GM18505 (cell line): ENCODE measurements at regions not wholly inside any gene's neighbourhood (a gene's known extent, or its start where the extent isn't known, plus 50 kb on each side); places are given as distances from the start of the nearest gene placed in this dataset.

Source experiments
- ATAC-seq: cut with Tn5 transposase; IDR thresholded peaks from one replicate; pipeline ENCODE4 v1.9.1; 2021; ENCODE audit not compliant: unreplicated experiment
- POLR2A ChIP-seq: IDR thresholded peaks from 4 replicates; pipeline ENCODE4 v1.6.1; 2011; ENCODE audit warnings: borderline replicate concordance; ENCODE audit not compliant: insufficient read depth, insufficient read length; ENCODE audit errors: extremely low read depth

DNA sequence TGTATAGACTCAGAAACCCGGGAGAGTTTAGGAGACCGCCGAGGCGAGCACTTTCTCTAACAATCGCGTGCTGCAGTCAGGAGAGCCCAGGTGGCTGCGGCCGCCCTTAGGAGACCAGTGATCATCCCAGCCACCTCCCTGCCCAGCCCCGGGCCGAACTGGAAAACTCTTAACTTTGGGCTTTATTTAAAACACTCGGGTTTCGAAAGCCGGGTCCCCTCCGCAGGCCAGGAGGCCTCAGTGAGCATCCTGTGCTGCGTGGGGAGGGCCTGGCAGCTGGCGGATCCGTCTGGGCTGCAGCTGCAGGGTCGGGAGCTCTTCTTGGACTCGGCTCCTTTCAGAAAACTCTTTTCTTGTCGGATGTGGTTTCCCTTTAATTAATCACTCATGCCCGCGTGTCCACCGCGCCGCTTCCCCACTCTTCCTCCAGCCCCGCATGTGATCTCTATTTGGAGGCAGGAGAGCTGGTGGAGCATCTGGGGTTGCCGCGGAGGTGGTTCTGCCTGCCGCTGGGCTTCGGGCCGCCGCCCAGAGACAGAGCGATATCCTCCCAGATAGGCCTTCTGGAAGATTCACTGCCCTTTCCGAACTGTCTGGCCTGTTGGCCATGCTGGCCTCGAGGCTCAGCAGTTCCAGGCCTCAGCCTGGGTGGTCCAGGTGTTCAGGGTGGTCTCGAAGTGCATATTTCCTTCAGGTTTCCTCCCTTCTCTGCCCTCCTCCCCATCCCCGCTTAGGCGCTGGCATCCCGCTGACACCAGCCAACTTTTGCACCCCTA, 59.5 kb downstream of the TMEM174 start:
- TF ChIP-seq POLR2A: no peak
- ATAC-seq: no peak

DNA sequence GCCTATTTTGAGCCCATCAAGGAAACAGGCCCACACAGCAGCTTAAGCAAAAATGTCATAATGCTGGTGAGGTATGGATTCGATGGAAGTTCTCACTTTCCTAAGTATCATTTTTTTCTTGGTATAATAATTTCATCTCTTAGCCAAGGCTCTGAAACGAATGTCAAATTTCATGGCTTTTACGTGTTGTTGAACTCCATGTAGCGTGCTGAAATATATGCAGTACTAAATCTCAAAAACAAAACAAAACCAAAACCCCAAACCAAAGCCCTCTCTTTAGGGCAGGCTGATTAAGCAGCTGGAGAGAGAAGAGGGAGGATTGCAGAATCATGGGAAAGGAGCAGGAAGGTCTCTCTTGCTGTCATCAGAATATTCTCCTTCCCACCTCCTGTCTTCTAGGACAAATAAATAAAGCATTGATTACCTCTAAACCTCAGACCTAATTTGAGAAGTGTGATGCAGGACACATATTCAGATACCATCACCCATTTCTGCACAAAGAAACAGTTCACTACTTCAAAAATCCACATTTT, 58.3 kb downstream of the TMEM174 start:
- no peak for ATAC-seq
- no peak for TF ChIP-seq POLR2A

GRCh38 chr5:73230264-73231245, 57.6 kb downstream of the TMEM174 start:
- no peak for TF ChIP-seq POLR2A
- ATAC-seq: no peak

DNA sequence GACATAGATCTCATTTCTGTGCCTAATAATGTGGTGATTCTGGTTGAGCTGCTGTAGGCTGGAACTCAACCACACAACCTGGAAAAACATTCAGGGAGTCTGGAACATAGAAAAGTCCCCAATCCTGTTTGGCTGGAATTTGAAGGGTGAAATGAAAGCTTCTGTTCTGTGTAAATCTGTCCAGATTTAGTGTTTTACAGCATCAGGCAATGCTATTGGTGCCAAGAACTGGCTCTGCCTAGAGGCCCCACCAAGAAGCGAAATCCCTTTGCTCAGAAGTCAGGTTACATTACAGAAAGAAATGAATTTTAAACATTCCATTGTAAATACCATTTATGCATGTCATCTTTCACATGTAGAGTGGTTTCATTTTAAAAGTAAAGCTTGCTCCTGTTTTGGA, 56.3 kb downstream of the TMEM174 start:
- no peak for TF ChIP-seq POLR2A
- no peak for ATAC-seq

GRCh38 chr5:73228052-73228451, 55.1 kb downstream of the TMEM174 start:
- no peak for ATAC-seq
- TF ChIP-seq POLR2A: no peak
